IMR-90 (cell line): ENCODE measurements at regions not wholly inside any gene's neighbourhood (a gene's known extent, or its start where the extent isn't known, plus 50 kb on each side); places are given as distances from the start of the nearest gene placed in this dataset.

ENCODE experiments used
- ATAC-seq: fragments of 200-7000 bp; cut with Tn5 transposase; 2 replicates; pipeline ENCODE4 v1.9.1; 2020; ENCODE audit warnings: low read depth, mild to moderate bottlenecking, moderate library complexity
- BruUV-seq: library from RNA; stranded (reverse); fragments of 400-500 nt; replicated peaks from 2 replicates; lab custom pipeline; 2021; lab: Mats Ljungman, UMichigan
- CTCF ChIA-PET: fragments of 300-600 bp; formaldehyde crosslinking; extraction: SDS; loops from one replicate; lab custom pipeline; 2021; ENCODE audit warnings: antibody characterized with exemption; lab: Yijun Ruan, JAX
- POLR2A ChIA-PET: fragments of 300-600 bp; sonication (Branson Sonifier 250); formaldehyde crosslinking; loops from one replicate; lab custom pipeline; 2022; ENCODE audit warnings: antibody characterized with exemption; ENCODE audit not compliant: unreplicated experiment; lab: Charles Lee
- DNase-seq: peaks from one replicate; pipeline ENCODE4 v3.0.0; 2013
- H2AFZ ChIP-seq: replicated peaks from 2 replicates; pipeline ENCODE3; 2013; ENCODE audit warnings: low read length, mild to moderate bottlenecking; ENCODE audit not compliant: poor library complexity
- H2AK5ac ChIP-seq: 2 replicates; pipeline ENCODE4 v1.6.1; 2013; ENCODE audit warnings: low read depth, low read length, inconsistent platforms
- H2AK9ac ChIP-seq: replicated peaks from 2 replicates; pipeline ENCODE3; 2013; ENCODE audit warnings: mild to moderate bottlenecking, low read depth, low read length, moderate library complexity; ENCODE audit not compliant: poor library complexity
- H2BK120ac ChIP-seq: 2 replicates; pipeline ENCODE4 v1.6.1; 2013; ENCODE audit warnings: low read depth, low read length, inconsistent platforms
- H2BK15ac ChIP-seq: 3 replicates; pipeline ENCODE4 v1.6.1; 2013; ENCODE audit warnings: low read depth, low read length, inconsistent platforms
- H2BK20ac ChIP-seq: 2 replicates; pipeline ENCODE4 v1.6.1; 2013; ENCODE audit warnings: low read depth, mild to moderate bottlenecking, inconsistent platforms, low read length, moderate library complexity
- H2BK5ac ChIP-seq: 2 replicates; pipeline ENCODE4 v1.6.1; 2013; ENCODE audit warnings: mild to moderate bottlenecking, low read depth, low read length, inconsistent platforms; ENCODE audit not compliant: poor library complexity, severe bottlenecking
- H3K14ac ChIP-seq: replicated peaks from 2 replicates; pipeline ENCODE4 v1.6.1; 2013; ENCODE audit warnings: low read depth, low read length, inconsistent platforms
- H3K18ac ChIP-seq: 2 replicates; pipeline ENCODE4 v1.6.1; 2013; ENCODE audit warnings: low read depth, low read length, control low read depth
- H3K23ac ChIP-seq: 2 replicates; pipeline ENCODE4 v1.6.1; 2013; ENCODE audit warnings: low read depth, low read length, inconsistent platforms
- H3K27ac ChIP-seq: 2 replicates; pipeline ENCODE4 v1.5.1; 2013; ENCODE audit warnings: mild to moderate bottlenecking, control low read depth, low read length; ENCODE audit not compliant: insufficient read depth
- H3K27me3 ChIP-seq: 2 replicates; pipeline ENCODE4 v1.6.1; 2013; ENCODE audit warnings: low read length; ENCODE audit not compliant: control insufficient read depth, insufficient read depth
- H3K36me3 ChIP-seq: 2 replicates; pipeline ENCODE4 v1.6.1; 2013; ENCODE audit warnings: low read length, mixed read lengths; ENCODE audit not compliant: control insufficient read depth, insufficient read depth
- H3K4ac ChIP-seq: 2 replicates; pipeline ENCODE4 v1.6.1; 2013; ENCODE audit warnings: low read depth, low read length, inconsistent platforms
- H3K4me1 ChIP-seq: 2 replicates; pipeline ENCODE4 v1.6.1; 2013; ENCODE audit warnings: low read length, mixed read lengths; ENCODE audit not compliant: control insufficient read depth, insufficient read depth
- H3K4me2 ChIP-seq: 2 replicates; pipeline ENCODE4 v1.6.1; 2013; ENCODE audit warnings: low read depth, mild to moderate bottlenecking, control low read depth, low read length, moderate library complexity
- H3K4me3 ChIP-seq: 2 replicates; pipeline ENCODE4 v1.5.1; 2013; ENCODE audit warnings: low read depth, mild to moderate bottlenecking, control low read depth, low read length, moderate library complexity; ENCODE audit not compliant: insufficient read depth
- H3K56ac ChIP-seq: 2 replicates; pipeline ENCODE4 v1.6.1; 2013; ENCODE audit warnings: low read length, inconsistent platforms; ENCODE audit not compliant: insufficient read depth; ENCODE audit errors: extremely low read depth
- H3K79me1 ChIP-seq, 2 experiments: 2 replicates each; pipeline ENCODE4 v1.6.1; 2013; ENCODE audit warnings: low read length in 2 of 2, inconsistent platforms in 1 of 2, low read depth in 1 of 2
- H3K9ac ChIP-seq: 2 replicates; pipeline ENCODE4 v1.6.1; 2013; ENCODE audit warnings: low read depth, low read length, control low read depth
- H3K9me1 ChIP-seq: 2 replicates; pipeline ENCODE4 v1.6.1; 2013; ENCODE audit warnings: low read length, inconsistent platforms; ENCODE audit not compliant: insufficient read depth
- H3K9me3 ChIP-seq: 2 replicates; pipeline ENCODE4 v1.6.1; 2013; ENCODE audit warnings: low read length; ENCODE audit not compliant: control insufficient read depth, insufficient read depth
- H4K20me1 ChIP-seq: 2 replicates; pipeline ENCODE4 v1.6.1; 2013; ENCODE audit warnings: low read length, inconsistent platforms; ENCODE audit not compliant: insufficient read depth
- H4K5ac ChIP-seq: 2 replicates; pipeline ENCODE4 v1.6.1; 2013; ENCODE audit warnings: mild to moderate bottlenecking, low read depth, low read length, control low read depth
- H4K8ac ChIP-seq, 2 experiments: 2 replicates each; pipeline ENCODE4 v1.6.1; 2013; ENCODE audit warnings: low read depth in 2 of 2, low read length in 2 of 2, control low read depth in 1 of 2, inconsistent platforms in 1 of 2
- H4K91ac ChIP-seq: 2 replicates; pipeline ENCODE4 v1.6.1; 2013; ENCODE audit warnings: low read depth, low read length, inconsistent platforms; ENCODE audit not compliant: insufficient read depth
- CEBPB ChIP-seq: IDR thresholded peaks from 2 replicates; pipeline ENCODE4 v1.6.1; 2012; ENCODE audit warnings: low read depth, low read length, improper control_type of control experiment
- CHD1 ChIP-seq: IDR thresholded peaks from 2 replicates; pipeline ENCODE4 v1.6.1; 2012; ENCODE audit warnings: low read depth, low read length, improper control_type of control experiment
- FOS ChIP-seq: fragments of 150-350 bp; IDR thresholded peaks from 2 replicates; pipeline ENCODE4 v1.6.1; 2016; ENCODE audit warnings: low read depth, low read length
- MAFK ChIP-seq: IDR thresholded peaks from 2 replicates; pipeline ENCODE4 v1.6.1; 2012; ENCODE audit warnings: low read depth, low read length, improper control_type of control experiment
- MAZ ChIP-seq: IDR thresholded peaks from 2 replicates; pipeline ENCODE4 v1.6.1; 2012; ENCODE audit warnings: low read depth, mild to moderate bottlenecking, low read length, improper control_type of control experiment, moderate library complexity, borderline replicate concordance
- MXI1 ChIP-seq: IDR thresholded peaks from 2 replicates; pipeline ENCODE4 v1.6.1; 2012; ENCODE audit warnings: low read depth, mild to moderate bottlenecking, low read length, moderate library complexity, borderline replicate concordance
- POLR2A ChIP-seq: IDR thresholded peaks from 2 replicates; pipeline ENCODE4 v1.6.1; 2012; ENCODE audit warnings: mild to moderate bottlenecking, low read depth, low read length
- WGBS, 2 experiments: methylation state at CpG; one replicate each; pipeline versions ENCODE4 v1.1.5 to v1.1.7; 2013; ENCODE audit warnings: missing lambda C conversion rate in 2 of 2; ENCODE audit not compliant: insufficient read length in 1 of 2; ENCODE audit errors: extremely low coverage in 2 of 2; 5-methylcytosine and 5-hydroxymethylcytosine counted together
- dilution Hi-C: fragments of 300-500 bp; cut with HindIII; formaldehyde crosslinking; loops from one replicate; pipeline ENCODE4 v1.14.3; 2018; ENCODE audit warnings: low sequenced_read_pairs; ENCODE audit not compliant: unreplicated experiment
- in situ Hi-C: fragments of 300-500 bp; cut with MboI; formaldehyde crosslinking; loops from 3 replicates; pipeline ENCODE4 v1.14.3; 2019; ENCODE audit warnings: low sequenced_read_pairs, inconsistent platforms, mixed read lengths
- intact Hi-C: fragments of 100-400 bp; cut with micrococcal nuclease; formaldehyde crosslinking; loops from 2 replicates; pipeline ENCODE4 v1.10.0; 2022
- TF ChIP-seq, protein P1 (sequence below): fragments of 150-350 bp; IDR thresholded peaks from 2 replicates; pipeline ENCODE4 v1.6.1; 2016; ENCODE audit warnings: low read depth, mild to moderate bottlenecking, low read length, moderate library complexity, borderline replicate concordance
- TF ChIP-seq, protein P2 (sequence below): conservative IDR thresholded peaks from 2 replicates; pipeline ENCODE4 v1.5.1; 2012; ENCODE audit warnings: mild to moderate bottlenecking, low read depth, low read length, improper control_type of control experiment
- TF ChIP-seq, protein P3 (sequence below): fragments of 150-350 bp; IDR thresholded peaks from 2 replicates; pipeline ENCODE4 v1.6.1; 2017; ENCODE audit warnings: mild to moderate bottlenecking, antibody characterized with exemption, low read length, low read depth

DNA sequence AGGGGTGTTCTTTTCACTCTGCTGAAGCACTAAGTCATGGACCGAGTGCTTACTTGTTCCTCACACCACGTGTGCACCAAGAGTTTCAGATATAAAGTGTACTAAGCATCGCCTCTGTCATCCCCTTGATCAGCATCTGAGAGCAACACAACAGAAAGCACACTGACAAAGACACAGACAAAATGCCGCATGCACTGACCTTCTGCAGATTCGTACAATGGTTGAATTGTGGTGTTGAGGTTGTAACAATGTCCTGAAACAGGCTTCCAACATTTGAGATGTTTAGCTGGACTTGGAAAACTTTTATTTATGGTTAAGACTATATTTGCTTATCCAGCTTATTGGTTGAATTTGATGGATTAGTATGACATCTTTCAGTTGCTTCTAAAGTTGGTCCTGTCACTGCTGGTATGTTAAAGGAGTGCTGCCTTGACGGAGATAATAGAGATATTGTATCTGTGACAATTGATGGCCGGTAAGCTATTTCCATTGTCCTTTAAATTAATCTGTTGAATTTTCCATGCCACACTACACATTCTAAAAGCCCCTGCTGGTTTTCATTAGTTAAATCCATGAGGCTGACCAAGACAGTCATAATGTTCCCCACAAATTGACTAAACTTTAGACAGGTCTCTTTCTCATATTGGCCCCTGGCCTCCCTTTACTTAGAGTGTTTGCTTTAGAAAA lies 99.9 kb downstream of the CBLN2 start:
- Histone ChIP-seq H3K4me2 (no peak overlapping the region), H4K20me1 (no peaks in the 10 kb centered on the region), H3K56ac (no peak overlapping the region), H3K18ac (no peak overlapping the region), H3K23ac (no peak overlapping the region), H2BK20ac (no peak overlapping the region), H3K27me3 (no peaks in the 10 kb centered on the region), H3K79me1 (no peaks in the 10 kb centered on the region), H3K4me1 (no peaks in the 10 kb centered on the region), H3K36me3 (no peaks in the 10 kb centered on the region), H4K8ac (no peak overlapping the region), H4K91ac (no peak overlapping the region), H2AK5ac (no peak overlapping the region), H3K27ac (no peak overlapping the region), H4K5ac (no peak overlapping the region), H2BK120ac (no peak overlapping the region), H3K9me1 (no peaks in the 10 kb centered on the region), H3K4ac (no peak overlapping the region), H3K9me3 (peaks cover 8% of the 10 kb centered on the region; the same call in 1 of the 2 replicates), H2AFZ (no peak overlapping the region), H3K4me3 (no peak overlapping the region), H3K14ac (no peak overlapping the region), H3K9ac (no peak overlapping the region), H2AK9ac (no peak overlapping the region), H2BK5ac (no peak overlapping the region), H2BK15ac (no peak overlapping the region)
- WGBS, 2 experiments, result no CpG with 5 or more reads among the region's 7 CpGs
- no peak for DNase-seq
- in situ Hi-C loops, result no loop called here
- no TSS peak for BruUV-seq
- dilution Hi-C loops, result no loop called here
- ChIA-PET POLR2A (no interaction called here), CTCF (interaction anchor here (0.6 kb wide), 1 partner anchor 708 kb away, joined by 3 read pairs; no protein-coding TSS in a partner anchor)
- intact Hi-C loops, result no loop called here
- TF ChIP-seq MAFK, result no peak
- no peak for TF ChIP-seq MXI1
- TF ChIP-seq MAZ, result no peak
- TF ChIP-seq CEBPB, result no peak
- no peak for TF ChIP-seq POLR2A
- TF ChIP-seq CHD1, result no peak
- TF ChIP-seq, protein P1, sequence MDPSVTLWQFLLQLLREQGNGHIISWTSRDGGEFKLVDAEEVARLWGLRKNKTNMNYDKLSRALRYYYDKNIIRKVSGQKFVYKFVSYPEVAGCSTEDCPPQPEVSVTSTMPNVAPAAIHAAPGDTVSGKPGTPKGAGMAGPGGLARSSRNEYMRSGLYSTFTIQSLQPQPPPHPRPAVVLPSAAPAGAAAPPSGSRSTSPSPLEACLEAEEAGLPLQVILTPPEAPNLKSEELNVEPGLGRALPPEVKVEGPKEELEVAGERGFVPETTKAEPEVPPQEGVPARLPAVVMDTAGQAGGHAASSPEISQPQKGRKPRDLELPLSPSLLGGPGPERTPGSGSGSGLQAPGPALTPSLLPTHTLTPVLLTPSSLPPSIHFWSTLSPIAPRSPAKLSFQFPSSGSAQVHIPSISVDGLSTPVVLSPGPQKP, result no peak
- no peak for TF ChIP-seq FOS
- TF ChIP-seq, protein P2, sequence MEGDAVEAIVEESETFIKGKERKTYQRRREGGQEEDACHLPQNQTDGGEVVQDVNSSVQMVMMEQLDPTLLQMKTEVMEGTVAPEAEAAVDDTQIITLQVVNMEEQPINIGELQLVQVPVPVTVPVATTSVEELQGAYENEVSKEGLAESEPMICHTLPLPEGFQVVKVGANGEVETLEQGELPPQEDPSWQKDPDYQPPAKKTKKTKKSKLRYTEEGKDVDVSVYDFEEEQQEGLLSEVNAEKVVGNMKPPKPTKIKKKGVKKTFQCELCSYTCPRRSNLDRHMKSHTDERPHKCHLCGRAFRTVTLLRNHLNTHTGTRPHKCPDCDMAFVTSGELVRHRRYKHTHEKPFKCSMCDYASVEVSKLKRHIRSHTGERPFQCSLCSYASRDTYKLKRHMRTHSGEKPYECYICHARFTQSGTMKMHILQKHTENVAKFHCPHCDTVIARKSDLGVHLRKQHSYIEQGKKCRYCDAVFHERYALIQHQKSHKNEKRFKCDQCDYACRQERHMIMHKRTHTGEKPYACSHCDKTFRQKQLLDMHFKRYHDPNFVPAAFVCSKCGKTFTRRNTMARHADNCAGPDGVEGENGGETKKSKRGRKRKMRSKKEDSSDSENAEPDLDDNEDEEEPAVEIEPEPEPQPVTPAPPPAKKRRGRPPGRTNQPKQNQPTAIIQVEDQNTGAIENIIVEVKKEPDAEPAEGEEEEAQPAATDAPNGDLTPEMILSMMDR, result no peak
- TF ChIP-seq, protein P3, sequence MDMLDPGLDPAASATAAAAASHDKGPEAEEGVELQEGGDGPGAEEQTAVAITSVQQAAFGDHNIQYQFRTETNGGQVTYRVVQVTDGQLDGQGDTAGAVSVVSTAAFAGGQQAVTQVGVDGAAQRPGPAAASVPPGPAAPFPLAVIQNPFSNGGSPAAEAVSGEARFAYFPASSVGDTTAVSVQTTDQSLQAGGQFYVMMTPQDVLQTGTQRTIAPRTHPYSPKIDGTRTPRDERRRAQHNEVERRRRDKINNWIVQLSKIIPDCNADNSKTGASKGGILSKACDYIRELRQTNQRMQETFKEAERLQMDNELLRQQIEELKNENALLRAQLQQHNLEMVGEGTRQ, result no peak
- ATAC-seq, result no peak
